ENCODE measurements at regions not wholly inside any gene's neighbourhood (a gene's known extent, or its start where the extent isn't known, plus 50 kb on each side); places are given as distances from the start of the nearest gene placed in this dataset.

DNA sequence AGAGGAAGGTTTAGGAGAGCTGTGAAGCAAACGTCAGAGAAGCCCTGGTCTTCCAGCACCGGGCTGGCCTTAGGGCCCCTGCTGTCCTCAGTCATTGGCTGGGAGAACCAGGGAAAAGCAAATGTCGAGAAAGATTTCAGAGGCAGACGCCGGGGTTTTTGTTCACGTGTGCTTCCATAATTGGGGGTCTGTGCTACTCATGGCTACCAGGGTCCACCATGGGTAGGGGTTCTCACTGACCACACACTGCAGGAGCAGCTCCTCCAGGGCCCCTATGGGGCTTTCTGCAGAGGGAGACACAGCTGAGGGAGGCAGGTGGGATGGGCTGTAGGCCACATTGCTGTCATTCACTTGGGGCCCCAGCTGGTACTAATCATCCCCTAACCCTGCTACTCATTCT is 291.8 kb upstream of the FOXQ1 start:
- TF ChIP-seq CTCF (IDR thresholded peaks at IDR 0.05) (no peak), POLR2A (IDR thresholded peaks at IDR 0.05) (no peak)
